Kidney epithelial cell (primary cell): ENCODE measurements at regions not wholly inside any gene's neighbourhood (a gene's known extent, or its start where the extent isn't known, plus 50 kb on each side); places are given as distances from the start of the nearest gene placed in this dataset.

Experiments
- DNase-seq: peaks from one replicate; pipeline ENCODE4 v3.0.0-alpha.2; 2010; ENCODE audit warnings: low read depth
- H3K27me3 ChIP-seq: 2 replicates; pipeline ENCODE4 v1.6.0; 2011; ENCODE audit warnings: low read length; ENCODE audit not compliant: control insufficient read depth, insufficient read depth
- H3K36me3 ChIP-seq: 2 replicates; pipeline ENCODE4 v1.5.1; 2011; ENCODE audit warnings: low read length; ENCODE audit not compliant: control insufficient read depth, insufficient read depth
- H3K4me3 ChIP-seq: 2 replicates; pipeline ENCODE4 v1.5.1; 2011; ENCODE audit warnings: low read depth, mild to moderate bottlenecking, control low read depth, low read length
- TF ChIP-seq, protein P1 (sequence below): IDR thresholded peaks from 2 replicates; pipeline ENCODE4 v1.5.1; 2011; ENCODE audit warnings: mild to moderate bottlenecking, moderate library complexity, low read length, control low read depth, inconsistent platforms; ENCODE audit not compliant: insufficient read depth, poor library complexity, severe bottlenecking

DNA sequence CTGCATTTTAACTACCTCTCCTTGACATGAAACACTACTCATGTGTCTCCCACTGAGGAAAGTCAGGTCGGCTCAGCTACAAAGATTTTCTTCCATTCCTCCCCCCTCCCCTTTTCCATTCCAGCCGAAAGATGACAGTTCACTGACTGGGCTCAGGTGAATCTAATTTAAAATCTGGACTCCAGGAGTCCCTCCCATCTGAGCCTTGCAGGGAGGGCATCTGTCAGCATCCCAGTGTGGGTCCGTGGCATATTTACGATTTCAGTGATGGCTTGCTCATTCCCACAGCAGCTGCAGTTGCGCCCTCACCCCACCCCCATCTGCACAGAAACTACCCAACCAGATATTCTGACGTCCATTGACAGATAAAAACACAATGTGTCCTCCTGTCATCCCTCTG is 153.7 kb upstream of the ARRDC4 start:
- H3K4me3 ChIP-seq = no peak overlapping the region
- TF ChIP-seq, protein P1, sequence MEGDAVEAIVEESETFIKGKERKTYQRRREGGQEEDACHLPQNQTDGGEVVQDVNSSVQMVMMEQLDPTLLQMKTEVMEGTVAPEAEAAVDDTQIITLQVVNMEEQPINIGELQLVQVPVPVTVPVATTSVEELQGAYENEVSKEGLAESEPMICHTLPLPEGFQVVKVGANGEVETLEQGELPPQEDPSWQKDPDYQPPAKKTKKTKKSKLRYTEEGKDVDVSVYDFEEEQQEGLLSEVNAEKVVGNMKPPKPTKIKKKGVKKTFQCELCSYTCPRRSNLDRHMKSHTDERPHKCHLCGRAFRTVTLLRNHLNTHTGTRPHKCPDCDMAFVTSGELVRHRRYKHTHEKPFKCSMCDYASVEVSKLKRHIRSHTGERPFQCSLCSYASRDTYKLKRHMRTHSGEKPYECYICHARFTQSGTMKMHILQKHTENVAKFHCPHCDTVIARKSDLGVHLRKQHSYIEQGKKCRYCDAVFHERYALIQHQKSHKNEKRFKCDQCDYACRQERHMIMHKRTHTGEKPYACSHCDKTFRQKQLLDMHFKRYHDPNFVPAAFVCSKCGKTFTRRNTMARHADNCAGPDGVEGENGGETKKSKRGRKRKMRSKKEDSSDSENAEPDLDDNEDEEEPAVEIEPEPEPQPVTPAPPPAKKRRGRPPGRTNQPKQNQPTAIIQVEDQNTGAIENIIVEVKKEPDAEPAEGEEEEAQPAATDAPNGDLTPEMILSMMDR = no peak
- DNase-seq = no peak

DNA sequence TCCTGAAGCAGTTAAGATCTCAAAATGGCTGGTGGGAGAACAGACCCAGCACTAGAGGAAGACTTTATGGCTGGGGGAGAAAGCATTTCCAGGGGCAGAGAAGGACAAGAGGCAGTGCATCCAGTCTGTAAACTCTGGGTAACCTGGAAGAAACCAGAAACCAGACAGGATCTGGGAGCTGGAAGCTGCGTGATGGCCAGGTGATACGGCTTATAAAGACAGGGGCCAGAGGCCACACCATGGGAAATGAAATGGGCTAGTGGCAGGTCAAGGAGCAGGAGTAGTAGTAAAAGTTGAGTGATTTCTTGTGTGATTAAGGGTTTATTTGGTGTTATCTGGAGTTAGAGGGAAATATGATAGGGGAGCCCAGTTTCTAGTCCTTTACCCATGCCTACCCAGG is 144.7 kb upstream of the ARRDC4 start:
- Histone ChIP-seq H3K4me3 (no peak overlapping the region), H3K36me3 (no peaks in the 10 kb centered on the region), H3K27me3 (no peaks in the 10 kb centered on the region)
- TF ChIP-seq, protein P1 = no peak
- DNase-seq = no peak

More for the DNA sequence above, 153.7 kb upstream of the ARRDC4 start:
- Histone ChIP-seq H3K27me3 (no peaks in the 10 kb centered on the region), H3K36me3 (no peaks in the 10 kb centered on the region)

DNA sequence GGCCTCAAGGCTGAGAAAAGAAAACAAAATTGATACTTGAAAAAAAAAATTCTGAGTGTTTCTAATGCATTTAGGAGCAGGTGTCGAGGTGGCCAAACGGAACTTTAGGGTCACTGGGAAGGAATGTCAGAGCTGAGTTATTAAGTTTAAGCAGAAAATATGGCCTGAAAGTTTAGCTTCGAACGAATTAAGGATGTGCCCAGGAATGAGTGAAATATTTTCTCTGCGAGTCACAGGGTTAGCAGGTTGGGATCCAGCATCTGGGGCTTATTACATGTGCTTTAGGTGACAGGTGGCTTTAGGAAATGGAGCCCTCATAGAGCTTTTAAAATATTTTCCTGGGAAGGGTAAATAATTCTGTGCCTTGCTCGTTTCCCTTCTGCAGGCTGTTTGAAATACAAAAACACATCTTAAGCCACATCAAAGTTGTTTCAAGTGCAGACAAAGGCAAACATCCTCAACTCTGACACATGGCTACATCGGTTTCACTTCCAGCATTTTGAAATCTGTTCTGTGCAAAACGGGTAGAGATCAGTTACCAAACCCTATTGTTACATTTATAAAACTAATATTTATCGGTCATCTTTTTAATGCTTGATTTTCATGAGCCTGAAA is 143.1 kb upstream of the ARRDC4 start:
- no peak for DNase-seq
- H3K27me3 ChIP-seq = no peaks in the 10 kb centered on the region
- TF ChIP-seq, protein P1 = no peak
- no peaks in the 10 kb centered on the region for H3K36me3 ChIP-seq
- H3K4me3 ChIP-seq = no peak overlapping the region

DNA sequence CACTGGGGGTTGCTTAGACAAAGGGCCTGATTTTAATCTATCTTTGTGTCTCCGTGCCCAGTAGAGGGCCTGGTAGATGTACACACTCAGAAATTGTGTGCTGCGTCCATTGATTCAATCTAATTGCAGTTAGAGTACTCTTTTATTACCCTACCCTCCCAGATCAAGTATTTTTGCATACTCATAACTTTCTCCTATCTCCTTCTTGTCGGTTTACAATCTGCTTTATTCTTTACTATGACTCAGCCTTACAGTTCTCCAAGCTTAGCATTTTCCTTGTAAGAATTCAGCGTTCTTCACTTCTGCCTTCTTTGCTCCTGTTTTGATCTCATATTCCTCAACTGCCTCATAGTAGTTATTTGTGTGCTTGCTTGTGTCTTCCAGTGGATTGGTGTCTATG is 124.5 kb upstream of the ARRDC4 start:
- H3K36me3 ChIP-seq = no peaks in the 10 kb centered on the region
- TF ChIP-seq, protein P1 = no peak
- DNase-seq = no peak
- no peaks in the 10 kb centered on the region for H3K27me3 ChIP-seq
- H3K4me3 ChIP-seq = no peak overlapping the region

DNA sequence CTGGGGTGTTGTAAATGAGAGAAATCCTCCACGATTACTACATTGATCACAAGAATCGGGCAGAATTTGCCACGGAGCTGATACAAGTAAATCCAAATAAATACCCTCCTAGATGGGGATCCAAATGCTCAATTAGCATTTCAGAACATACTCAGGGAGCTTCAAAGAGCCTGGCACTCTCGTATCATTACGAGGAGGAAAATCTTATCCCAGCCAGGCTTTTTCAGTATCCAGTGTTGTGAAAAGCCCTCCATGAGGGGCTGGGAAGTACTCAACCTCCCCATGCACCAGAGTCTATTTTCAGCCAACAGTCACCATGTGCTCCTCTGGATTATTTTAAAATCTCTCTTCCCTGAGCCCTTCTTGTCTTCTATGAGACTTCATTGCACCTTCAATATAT is 122.6 kb upstream of the ARRDC4 start:
- no peaks in the 10 kb centered on the region for H3K27me3 ChIP-seq
- DNase-seq = no peak
- TF ChIP-seq, protein P1 = no peak
- no peak overlapping the region for H3K4me3 ChIP-seq
- H3K36me3 ChIP-seq = no peaks in the 10 kb centered on the region

DNA sequence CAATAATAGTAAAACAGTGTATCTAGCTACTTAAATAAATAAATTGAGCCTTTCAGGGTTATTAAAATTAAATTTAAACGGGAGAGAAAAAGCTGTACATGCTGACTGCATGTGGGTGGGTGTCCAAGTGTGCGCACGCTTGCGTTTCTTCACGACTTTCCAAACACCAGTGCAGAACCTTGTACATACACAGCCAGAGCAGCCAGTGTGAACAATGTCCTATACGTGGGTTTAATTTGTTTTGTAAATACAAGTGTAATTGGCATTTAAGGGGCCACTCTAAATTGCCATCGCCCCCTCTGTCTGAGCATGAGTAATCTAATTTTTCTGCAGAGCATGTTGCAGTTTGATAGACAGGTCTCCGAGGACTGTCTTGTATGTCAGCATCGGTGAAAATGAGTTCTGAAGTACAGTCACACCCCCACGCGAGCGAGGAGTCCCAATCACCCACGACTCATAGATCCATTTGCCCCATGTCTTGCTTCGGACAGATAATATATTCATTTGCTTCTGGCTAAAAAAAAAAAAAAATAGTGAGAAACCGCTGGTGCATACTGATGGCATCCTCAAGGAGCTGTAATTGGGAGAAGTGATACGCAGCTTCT is 121.8 kb upstream of the ARRDC4 start:
- Histone ChIP-seq H3K27me3 (no peaks in the 10 kb centered on the region), H3K36me3 (no peaks in the 10 kb centered on the region), H3K4me3 (no peak overlapping the region)
- TF ChIP-seq, protein P1 = no peak
- no peak for DNase-seq
